ENCODE measurements at regions not wholly inside any gene's neighbourhood (a gene's known extent, or its start where the extent isn't known, plus 50 kb on each side); places are given as distances from the start of the nearest gene placed in this dataset.

DNA sequence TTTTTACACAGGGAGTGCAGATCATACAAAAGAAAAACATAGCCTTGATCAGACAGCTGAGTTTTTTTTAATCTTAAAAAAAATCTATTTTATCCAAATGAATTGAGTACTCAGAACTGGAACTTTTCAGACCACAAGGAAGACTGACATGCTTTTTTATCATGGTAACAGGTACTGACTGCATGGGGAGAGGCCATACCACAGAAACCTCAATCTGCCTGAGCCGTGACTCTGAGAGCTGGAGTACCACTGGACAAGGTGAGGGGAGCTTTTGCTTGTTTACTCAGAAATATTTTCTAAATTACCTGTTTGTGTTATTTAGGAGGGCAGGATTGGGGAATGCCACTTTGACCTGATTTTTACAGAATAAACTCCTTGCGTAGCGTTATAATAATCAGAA lies 143.9 kb downstream of the ALX1 start (continued):
- TF ChIP-seq, protein P1, sequence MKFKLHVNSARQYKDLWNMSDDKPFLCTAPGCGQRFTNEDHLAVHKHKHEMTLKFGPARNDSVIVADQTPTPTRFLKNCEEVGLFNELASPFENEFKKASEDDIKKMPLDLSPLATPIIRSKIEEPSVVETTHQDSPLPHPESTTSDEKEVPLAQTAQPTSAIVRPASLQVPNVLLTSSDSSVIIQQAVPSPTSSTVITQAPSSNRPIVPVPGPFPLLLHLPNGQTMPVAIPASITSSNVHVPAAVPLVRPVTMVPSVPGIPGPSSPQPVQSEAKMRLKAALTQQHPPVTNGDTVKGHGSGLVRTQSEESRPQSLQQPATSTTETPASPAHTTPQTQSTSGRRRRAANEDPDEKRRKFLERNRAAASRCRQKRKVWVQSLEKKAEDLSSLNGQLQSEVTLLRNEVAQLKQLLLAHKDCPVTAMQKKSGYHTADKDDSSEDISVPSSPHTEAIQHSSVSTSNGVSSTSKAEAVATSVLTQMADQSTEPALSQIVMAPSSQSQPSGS (IDR thresholded peaks at IDR 0.05; ENCODE audit: low read length): no peak
